Upper lobe of right lung (tissue), 1 donor: ENCODE measurements at regions not wholly inside any gene's neighbourhood (a gene's known extent, or its start where the extent isn't known, plus 50 kb on each side); places are given as distances from the start of the nearest gene placed in this dataset.
"Not testable (repeated sequence)": the region's sequence is repeated elsewhere in the genome, so short reads cannot be mapped to it uniquely, and the experiment has no call there.

Experiments
- ATAC-seq: fragments of 200-7000 bp; cut with Tn5 transposase; one replicate; pipeline ENCODE4 v1.9.1; 2020; ENCODE audit warnings: mild to moderate bottlenecking, moderate library complexity
- DNase-seq: peaks from one replicate; pipeline ENCODE4 v3.0.0-alpha.2; 2020
- H3K27ac ChIP-seq: fragments of 200-600 bp; one replicate; pipeline ENCODE4 v1.8.0; 2022
- H3K27me3 ChIP-seq: fragments of 200-600 bp; one replicate; pipeline ENCODE4 v1.8.0; 2022; ENCODE audit warnings: mild to moderate bottlenecking
- H3K36me3 ChIP-seq: fragments of 200-600 bp; one replicate; pipeline ENCODE4 v1.8.0; 2022
- H3K4me1 ChIP-seq: fragments of 200-600 bp; one replicate; pipeline ENCODE4 v1.8.0; 2022
- H3K4me3 ChIP-seq: fragments of 200-600 bp; one replicate; pipeline ENCODE4 v1.8.0; 2022; ENCODE audit warnings: mild to moderate bottlenecking
- H3K9me3 ChIP-seq: fragments of 200-600 bp; one replicate; pipeline ENCODE4 v1.8.0; 2022
- intact Hi-C: fragments of 100-400 bp; cut with DNase I; formaldehyde crosslinking; loops from one replicate; pipeline ENCODE4 v1.11.0; 2022
- TF ChIP-seq, protein P1 (sequence below): fragments of 200-600 bp; IDR thresholded peaks from one replicate; pipeline ENCODE4 v1.8.0; 2022; ENCODE audit warnings: antibody characterized with exemption
- donor health status: DM: no; HTN: yes; CAD: no; lungs with severe emphysema.

DNA sequence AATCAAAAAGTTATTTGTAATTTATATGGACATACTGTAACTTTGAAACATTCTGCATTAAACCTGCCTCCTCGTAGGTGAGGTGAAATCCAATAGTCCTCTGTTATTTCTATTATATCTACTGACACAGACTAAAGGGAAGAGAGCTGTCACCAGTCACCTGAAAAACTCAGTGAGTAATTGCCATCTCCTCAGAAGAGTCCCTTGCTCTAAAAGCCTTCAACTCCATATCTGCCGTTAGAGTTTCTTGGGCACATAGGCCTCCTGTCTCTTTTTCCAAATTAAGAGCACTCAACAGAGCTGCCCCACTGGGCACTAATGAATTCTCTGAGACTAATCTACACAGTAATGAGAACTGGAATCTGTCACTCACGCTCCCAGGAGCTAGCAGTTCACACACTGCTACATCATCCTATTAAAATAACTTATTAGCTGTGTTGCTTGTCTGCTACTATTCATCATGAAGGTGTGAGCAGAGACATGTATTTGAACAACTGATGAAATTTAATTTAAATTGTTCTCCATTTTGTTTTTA, 67.3 kb upstream of the VCAN start:
- H3K36me3 ChIP-seq, result no peaks in the 10 kb centered on the region
- no peak overlapping the region for H3K27ac ChIP-seq
- intact Hi-C loops, result no loop called here
- H3K27me3 ChIP-seq, result no peaks in the 10 kb centered on the region
- no peak overlapping the region for H3K4me3 ChIP-seq
- H3K9me3 ChIP-seq, result no peaks in the 10 kb centered on the region
- no peaks in the 10 kb centered on the region for H3K4me1 ChIP-seq
- ATAC-seq (no peak), DNase-seq (no peak)
- TF ChIP-seq, protein P1, sequence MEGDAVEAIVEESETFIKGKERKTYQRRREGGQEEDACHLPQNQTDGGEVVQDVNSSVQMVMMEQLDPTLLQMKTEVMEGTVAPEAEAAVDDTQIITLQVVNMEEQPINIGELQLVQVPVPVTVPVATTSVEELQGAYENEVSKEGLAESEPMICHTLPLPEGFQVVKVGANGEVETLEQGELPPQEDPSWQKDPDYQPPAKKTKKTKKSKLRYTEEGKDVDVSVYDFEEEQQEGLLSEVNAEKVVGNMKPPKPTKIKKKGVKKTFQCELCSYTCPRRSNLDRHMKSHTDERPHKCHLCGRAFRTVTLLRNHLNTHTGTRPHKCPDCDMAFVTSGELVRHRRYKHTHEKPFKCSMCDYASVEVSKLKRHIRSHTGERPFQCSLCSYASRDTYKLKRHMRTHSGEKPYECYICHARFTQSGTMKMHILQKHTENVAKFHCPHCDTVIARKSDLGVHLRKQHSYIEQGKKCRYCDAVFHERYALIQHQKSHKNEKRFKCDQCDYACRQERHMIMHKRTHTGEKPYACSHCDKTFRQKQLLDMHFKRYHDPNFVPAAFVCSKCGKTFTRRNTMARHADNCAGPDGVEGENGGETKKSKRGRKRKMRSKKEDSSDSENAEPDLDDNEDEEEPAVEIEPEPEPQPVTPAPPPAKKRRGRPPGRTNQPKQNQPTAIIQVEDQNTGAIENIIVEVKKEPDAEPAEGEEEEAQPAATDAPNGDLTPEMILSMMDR, result no peak

DNA sequence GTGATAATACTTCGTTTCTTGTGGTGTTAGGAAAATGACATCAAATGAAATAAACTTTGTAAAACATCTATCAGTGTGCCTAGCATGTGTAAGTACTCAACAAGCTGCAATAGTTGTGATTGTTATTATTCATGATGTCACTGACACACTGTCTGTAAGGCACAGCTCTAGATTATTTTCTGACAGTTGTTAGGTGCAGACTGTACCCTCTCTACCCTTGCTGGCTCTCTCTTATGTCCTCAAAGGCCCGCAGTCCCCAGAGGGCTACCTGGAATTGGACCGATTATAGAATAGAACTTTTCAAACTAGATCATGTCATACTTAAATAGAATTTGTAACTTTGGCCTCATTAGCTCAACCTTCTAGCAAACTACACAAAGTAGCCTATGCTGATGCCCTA, 65.9 kb upstream of the VCAN start:
- DNase-seq, result no peak
- no peaks in the 10 kb centered on the region for H3K27me3 ChIP-seq
- TF ChIP-seq, protein P1, result no peak
- no peak for ATAC-seq
- intact Hi-C loops, result no loop called here
- H3K36me3 ChIP-seq, result no peaks in the 10 kb centered on the region
- no peaks in the 10 kb centered on the region for H3K9me3 ChIP-seq
- no peak overlapping the region for H3K4me3 ChIP-seq
- H3K27ac ChIP-seq, result no peak overlapping the region
- no peaks in the 10 kb centered on the region for H3K4me1 ChIP-seq

DNA sequence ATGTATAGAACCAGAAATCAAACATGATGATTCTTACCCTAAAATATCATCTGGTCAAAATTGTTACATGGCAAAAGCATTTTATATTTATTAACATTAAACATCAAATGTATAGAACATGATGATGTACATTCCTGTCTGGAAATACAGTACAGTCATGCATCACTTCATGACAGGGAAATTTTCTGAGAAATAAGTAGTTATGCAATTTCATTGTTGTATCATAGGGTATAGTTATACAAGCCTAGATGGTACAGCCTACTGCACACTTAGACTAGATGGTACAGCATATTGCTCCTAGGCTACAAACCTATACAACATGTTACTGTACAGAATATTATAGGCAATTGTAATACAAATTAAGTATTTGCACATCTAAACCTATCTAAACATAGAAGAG, 64.6 kb upstream of the VCAN start:
- Histone ChIP-seq H3K27me3 (no peaks in the 10 kb centered on the region), H3K9me3 (no peaks in the 10 kb centered on the region), H3K4me3 (no peak overlapping the region), H3K36me3 (no peaks in the 10 kb centered on the region), H3K4me1 (no peaks in the 10 kb centered on the region), H3K27ac (no peak overlapping the region)
- intact Hi-C loops, result no loop called here
- TF ChIP-seq, protein P1, result no peak
- ATAC-seq, result no peak
- DNase-seq, result no peak

DNA sequence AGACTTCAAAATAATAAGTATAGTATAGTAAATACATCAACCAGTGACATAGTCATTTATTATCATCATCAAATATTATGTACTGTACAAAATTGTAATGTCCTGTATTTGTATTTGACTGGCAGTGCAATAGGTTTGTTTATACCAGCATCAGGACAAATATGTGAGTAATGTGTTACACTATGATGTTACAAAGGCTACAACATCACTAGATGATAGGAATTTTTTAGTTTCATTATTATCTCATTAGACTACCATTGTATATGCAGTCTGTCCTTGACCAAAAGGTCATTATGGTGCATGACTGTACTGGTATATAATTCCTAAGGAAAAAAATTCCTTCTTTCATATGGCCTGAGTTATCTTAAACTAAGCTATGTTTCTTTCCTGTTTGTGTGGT, 63.6 kb upstream of the VCAN start:
- Histone ChIP-seq H3K9me3 (no peaks in the 10 kb centered on the region), H3K27ac (no peak overlapping the region), H3K27me3 (no peaks in the 10 kb centered on the region), H3K4me3 (no peak overlapping the region), H3K36me3 (no peaks in the 10 kb centered on the region), H3K4me1 (no peaks in the 10 kb centered on the region)
- ATAC-seq (no peak), DNase-seq (no peak)
- intact Hi-C loops, result no loop called here
- TF ChIP-seq, protein P1, result no peak

DNA sequence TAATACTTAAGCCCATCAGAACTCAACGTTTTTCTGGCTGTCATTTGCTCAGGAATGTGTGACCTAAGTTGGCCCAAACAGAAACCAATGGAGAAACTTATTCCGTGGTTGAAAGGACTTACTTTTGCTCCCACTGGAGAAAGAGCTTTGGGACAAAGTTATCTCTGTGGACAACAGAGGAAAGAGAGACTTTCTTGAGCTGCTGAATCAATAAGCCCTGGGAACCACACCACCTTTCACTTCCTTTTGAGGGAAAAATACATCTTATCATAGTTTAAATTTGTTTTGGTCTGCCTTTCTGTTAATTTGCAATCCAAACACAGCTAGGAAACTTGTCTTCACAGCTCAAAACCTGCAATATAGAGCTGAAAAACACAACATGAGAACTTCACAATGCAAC, 62.8 kb upstream of the VCAN start:
- H3K36me3 ChIP-seq, result no peaks in the 10 kb centered on the region
- TF ChIP-seq, protein P1, result no peak
- H3K4me1 ChIP-seq, result no peaks in the 10 kb centered on the region
- no peak overlapping the region for H3K27ac ChIP-seq
- H3K27me3 ChIP-seq, result no peaks in the 10 kb centered on the region
- H3K9me3 ChIP-seq, result no peaks in the 10 kb centered on the region
- intact Hi-C loops, result no loop called here
- no peak for DNase-seq
- H3K4me3 ChIP-seq, result no peak overlapping the region
- ATAC-seq, result no peak

DNA sequence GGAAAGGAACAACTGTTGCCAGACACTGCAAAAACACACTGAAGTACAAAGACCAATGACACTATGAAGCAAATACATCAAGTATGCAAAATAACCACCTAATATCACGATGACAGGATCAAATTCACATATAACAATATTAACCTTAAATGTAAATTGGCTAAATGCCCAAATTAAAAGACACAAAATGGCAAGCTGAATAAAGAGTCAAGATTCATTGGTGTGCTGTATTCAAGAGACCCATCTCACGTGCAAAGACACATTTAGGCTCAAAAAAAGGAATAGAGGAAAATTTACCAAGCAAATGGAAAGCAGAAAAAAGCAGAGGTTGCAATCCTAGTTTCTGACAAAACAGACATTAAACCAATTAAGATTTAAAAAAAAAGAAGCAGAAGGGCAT, 61.8 kb upstream of the VCAN start:
- H3K27ac ChIP-seq, H3K9me3 ChIP-seq, H3K36me3 ChIP-seq, ATAC-seq, H3K4me1 ChIP-seq, H3K4me3 ChIP-seq, DNase-seq, intact Hi-C loops, H3K27me3 ChIP-seq: not testable (repeated sequence)

DNA sequence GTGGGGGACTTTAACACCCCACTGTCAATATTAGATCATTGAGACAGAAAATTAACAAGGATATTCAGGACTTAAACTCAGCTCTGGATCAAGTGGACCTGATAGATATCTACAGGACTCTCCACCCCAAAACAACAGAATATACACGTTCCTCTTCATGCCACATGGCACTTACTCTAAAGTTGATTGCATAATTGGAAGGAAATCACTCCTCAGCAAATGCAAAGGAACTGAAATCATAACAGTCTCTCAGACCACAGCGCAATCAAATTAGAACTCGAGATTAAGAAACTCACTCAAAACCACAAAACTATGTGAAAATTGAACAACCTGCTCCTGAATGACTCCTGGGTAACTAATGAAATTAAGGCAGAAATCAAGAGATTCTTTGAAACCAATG, 61.2 kb upstream of the VCAN start:
- H3K36me3 ChIP-seq, DNase-seq, intact Hi-C loops, H3K27ac ChIP-seq, H3K27me3 ChIP-seq, H3K4me1 ChIP-seq, H3K4me3 ChIP-seq, H3K9me3 ChIP-seq: not testable (repeated sequence)
- ATAC-seq, result peak; percentile 50
